ENCODE measurements at regions not wholly inside any gene's neighbourhood (a gene's known extent, or its start where the extent isn't known, plus 50 kb on each side); places are given as distances from the start of the nearest gene placed in this dataset.
"Not testable (repeated sequence)": the region's sequence is repeated elsewhere in the genome, so short reads cannot be mapped to it uniquely, and the experiment has no call there.

- TF ChIP-seq CTCF (IDR thresholded peaks at IDR 0.05; ENCODE audit: low read depth, low read length), result no peak
- TF ChIP-seq, protein P1, sequence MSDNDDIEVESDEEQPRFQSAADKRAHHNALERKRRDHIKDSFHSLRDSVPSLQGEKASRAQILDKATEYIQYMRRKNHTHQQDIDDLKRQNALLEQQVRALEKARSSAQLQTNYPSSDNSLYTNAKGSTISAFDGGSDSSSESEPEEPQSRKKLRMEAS (IDR thresholded peaks at IDR 0.05; ENCODE audit: low read depth, low read length), result no peak
- no peak for TF ChIP-seq MYC (IDR thresholded peaks at IDR 0.05; ENCODE audit: low read depth, low read length)
- no peak for TF ChIP-seq POLR2A (IDR thresholded peaks at IDR 0.05; ENCODE audit: extremely low read depth, insufficient read length)
- DNase-seq (ENCODE audit: low read depth), result no peak
- no peak overlapping the region for H3K4me3 ChIP-seq (ENCODE audit: low read depth, low read length)
Measured at GRCh38 chr3:159258934-159259333, 457.1 kb downstream of the MFSD1 start.

- DNase-seq (ENCODE audit: low read depth), result peak; percentile 65
- H3K4me3 ChIP-seq (ENCODE audit: low read depth, low read length), result no peak overlapping the region
- TF ChIP-seq, protein P1 (IDR thresholded peaks at IDR 0.05; ENCODE audit: low read depth, low read length), result no peak
- TF ChIP-seq CTCF (IDR thresholded peaks at IDR 0.05; ENCODE audit: low read depth, low read length), result peak; percentile 38
- no peak for TF ChIP-seq MYC (IDR thresholded peaks at IDR 0.05; ENCODE audit: low read depth, low read length)
- no peak for TF ChIP-seq POLR2A (IDR thresholded peaks at IDR 0.05; ENCODE audit: extremely low read depth, insufficient read length)
Measured at GRCh38 chr3:159260049-159260662, 458.3 kb downstream of the MFSD1 start.

DNA sequence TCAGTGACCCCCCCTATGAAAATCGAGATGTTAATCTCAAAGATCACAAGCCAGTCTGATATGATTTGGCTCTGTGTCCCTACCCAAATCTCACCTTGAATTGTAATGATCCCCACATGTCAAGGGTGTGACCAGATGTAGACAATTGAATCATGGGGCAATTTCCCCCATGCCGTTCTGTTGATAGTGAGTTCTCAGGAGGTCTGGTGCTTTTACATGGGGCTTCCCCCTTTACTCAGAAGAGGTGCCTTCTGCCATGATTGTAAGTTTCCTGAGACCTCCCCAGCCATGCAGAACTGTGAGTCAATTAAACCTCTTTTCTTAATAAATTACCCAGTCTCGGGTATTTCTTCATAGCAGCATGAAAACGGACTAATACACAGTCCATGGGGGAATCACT, 459.5 kb downstream of the MFSD1 start:
- DNase-seq (ENCODE audit: low read depth), result not testable (repeated sequence)

DNA sequence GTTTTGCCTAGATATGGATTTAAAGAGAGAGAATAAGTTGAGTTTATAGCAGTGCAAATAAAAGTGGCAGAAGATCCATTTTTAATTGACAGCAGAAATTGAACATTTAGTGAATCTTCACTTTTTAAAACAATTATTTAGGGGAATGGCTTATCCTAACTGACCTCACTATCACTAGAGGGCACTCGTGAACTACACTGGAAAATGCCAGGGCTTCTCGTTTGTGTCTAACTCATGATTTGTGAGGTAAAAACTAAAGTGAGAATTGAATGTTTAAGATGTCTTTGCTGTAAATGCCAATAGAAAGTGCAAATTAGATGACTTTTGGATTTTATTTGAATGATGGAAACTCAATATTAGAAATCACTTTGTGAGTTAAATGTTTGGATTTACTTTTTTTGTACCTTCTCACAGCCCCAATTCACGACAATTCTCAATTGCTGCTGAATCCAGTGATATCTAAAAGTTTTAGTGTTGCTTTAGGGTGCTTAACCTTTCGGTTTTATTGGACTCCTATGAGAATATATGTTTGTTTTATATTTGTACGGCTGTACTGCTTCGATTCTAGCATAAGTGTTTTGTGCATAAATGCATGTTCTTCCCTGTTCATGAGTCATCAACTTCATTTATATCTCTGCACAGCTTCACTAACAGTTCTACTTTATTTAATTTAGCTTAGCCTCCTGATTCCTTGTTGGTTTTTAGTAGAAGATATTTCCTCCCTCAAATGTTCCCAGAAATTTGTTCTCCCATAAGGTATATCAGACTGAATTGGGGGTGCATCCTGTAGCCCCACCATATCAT, 462.1 kb downstream of the MFSD1 start:
- H3K4me3 ChIP-seq (ENCODE audit: low read depth, low read length), result no peak overlapping the region
- TF ChIP-seq CTCF (IDR thresholded peaks at IDR 0.05; ENCODE audit: low read depth, low read length), result peak; percentile 57
- TF ChIP-seq POLR2A (IDR thresholded peaks at IDR 0.05; ENCODE audit: extremely low read depth, insufficient read length), result no peak
- TF ChIP-seq, protein P1 (IDR thresholded peaks at IDR 0.05; ENCODE audit: low read depth, low read length), result no peak
- peak; percentile 44 for DNase-seq (ENCODE audit: low read depth)

More for the DNA sequence above, 459.5 kb downstream of the MFSD1 start:
- not testable (repeated sequence) for H3K4me3 ChIP-seq (ENCODE audit: low read depth, low read length)

DNA sequence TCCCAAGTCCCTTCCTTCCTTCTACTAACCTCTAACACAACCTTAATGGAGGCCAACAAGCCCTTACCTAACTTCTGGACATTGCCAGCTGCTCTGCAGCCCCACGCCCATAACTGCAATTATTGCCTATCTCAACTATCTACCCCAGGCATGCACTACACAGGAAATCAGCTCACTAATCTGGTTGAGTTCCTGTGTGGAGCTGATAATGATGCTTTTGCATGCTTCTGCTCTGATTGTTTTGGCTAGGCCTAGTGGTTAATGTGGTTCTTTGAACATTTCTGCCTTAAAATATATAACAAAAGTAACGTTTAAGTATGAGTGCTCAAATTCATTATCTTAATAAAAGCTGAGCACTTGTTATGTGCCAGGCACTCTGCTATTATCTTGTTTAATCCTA, 463.9 kb downstream of the MFSD1 start:
- TF ChIP-seq POLR2A (IDR thresholded peaks at IDR 0.05; ENCODE audit: extremely low read depth, insufficient read length) (no peak), MYC (IDR thresholded peaks at IDR 0.05; ENCODE audit: low read depth, low read length) (no peak), CTCF (IDR thresholded peaks at IDR 0.05; ENCODE audit: low read depth, low read length) (no peak)
- TF ChIP-seq, protein P1 (IDR thresholded peaks at IDR 0.05; ENCODE audit: low read depth, low read length), result no peak
- H3K4me3 ChIP-seq (ENCODE audit: low read depth, low read length), result no peak overlapping the region
- DNase-seq (ENCODE audit: low read depth), result no peak

DNA sequence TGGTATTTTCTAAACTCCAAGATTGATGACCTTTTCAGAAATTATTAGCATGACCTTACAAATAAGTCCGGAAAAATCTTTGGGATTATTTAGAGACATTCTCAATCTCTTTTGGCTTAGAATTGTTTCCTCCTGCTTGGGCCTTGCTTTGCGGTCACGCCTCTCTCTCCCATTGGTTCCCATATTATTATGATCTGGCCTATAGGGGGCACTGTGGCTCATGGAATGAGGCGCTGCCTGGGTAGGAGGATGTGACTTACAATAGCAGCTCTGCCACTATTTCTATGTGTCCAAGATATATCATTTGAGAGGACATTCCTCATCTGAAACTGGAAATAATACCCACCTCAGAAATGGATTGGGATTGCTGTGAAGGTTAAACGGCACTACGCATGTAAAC, 464.9 kb downstream of the MFSD1 start:
- no peak overlapping the region for H3K4me3 ChIP-seq (ENCODE audit: low read depth, low read length)
- TF ChIP-seq POLR2A (IDR thresholded peaks at IDR 0.05; ENCODE audit: extremely low read depth, insufficient read length), result no peak
- TF ChIP-seq CTCF (IDR thresholded peaks at IDR 0.05; ENCODE audit: low read depth, low read length), result peak; percentile 45
- peak; percentile 55 for DNase-seq (ENCODE audit: low read depth)

Data from NB4 (cell line).